Colonic mucosa (tissue), 4 donors: ENCODE measurements at regions not wholly inside any gene's neighbourhood (a gene's known extent, or its start where the extent isn't known, plus 50 kb on each side); places are given as distances from the start of the nearest gene placed in this dataset.

Experiments used
- DNase-seq: peaks from one replicate; pipeline ENCODE4 v3.0.0-alpha.2; 2020
- H3K27ac ChIP-seq: fragments of 200-600 bp; one replicate; pipeline ENCODE4 v1.8.0; 2021
- H3K27me3 ChIP-seq: fragments of 200-600 bp; one replicate; pipeline ENCODE4 v1.8.0; 2021
- H3K36me3 ChIP-seq: fragments of 200-600 bp; one replicate; pipeline ENCODE4 v1.8.0; 2021
- H3K4me1 ChIP-seq: fragments of 200-600 bp; one replicate; pipeline ENCODE4 v1.8.0; 2021; ENCODE audit warnings: mild to moderate bottlenecking
- H3K4me3 ChIP-seq: fragments of 200-600 bp; one replicate; pipeline ENCODE4 v1.8.0; 2021
- H3K9ac ChIP-seq, 2 donors: one replicate each; pipeline ENCODE4 v1.7.0; 2013; ENCODE audit warnings: control low read depth in 2 of 2, low read depth in 2 of 2, low read length in 2 of 2
- H3K9me3 ChIP-seq: fragments of 200-600 bp; one replicate; pipeline ENCODE4 v1.8.0; 2021
- intact Hi-C: fragments of 100-400 bp; cut with DNase I; formaldehyde crosslinking; loops from one replicate; pipeline ENCODE4 v1.14.1; 2022
- TF ChIP-seq, protein P1 (sequence below): fragments of 200-600 bp; IDR thresholded peaks from one replicate; pipeline ENCODE4 v1.8.0; 2022; ENCODE audit warnings: antibody characterized with exemption, mild to moderate bottlenecking
- donor health status: healthy.
- donor health status: DM: no; HTN: no; CAD: no.
- donor health status: DM: no; HTN: no; CAD: no.

DNA sequence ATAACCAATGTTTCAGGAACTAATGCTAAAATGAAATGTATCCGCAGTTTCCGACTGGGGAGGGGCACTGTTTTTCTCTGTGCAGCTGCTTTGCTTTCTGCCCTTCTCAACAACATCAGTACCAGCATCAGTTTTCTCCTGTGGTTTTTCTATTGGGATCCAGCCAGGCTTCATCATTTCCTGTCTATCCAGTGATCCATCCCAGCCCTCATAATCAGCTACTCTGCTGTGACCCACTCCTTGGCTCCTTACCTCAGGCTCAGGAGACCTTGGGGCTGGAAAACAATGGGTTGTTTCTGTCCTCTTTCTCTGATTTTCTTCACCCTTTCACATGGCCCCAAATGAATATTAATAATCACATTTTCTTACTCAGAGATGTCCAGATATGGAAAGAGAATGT, 222.2 kb upstream of the DKK2 start:
- intact Hi-C loops, result no loop called here

DNA sequence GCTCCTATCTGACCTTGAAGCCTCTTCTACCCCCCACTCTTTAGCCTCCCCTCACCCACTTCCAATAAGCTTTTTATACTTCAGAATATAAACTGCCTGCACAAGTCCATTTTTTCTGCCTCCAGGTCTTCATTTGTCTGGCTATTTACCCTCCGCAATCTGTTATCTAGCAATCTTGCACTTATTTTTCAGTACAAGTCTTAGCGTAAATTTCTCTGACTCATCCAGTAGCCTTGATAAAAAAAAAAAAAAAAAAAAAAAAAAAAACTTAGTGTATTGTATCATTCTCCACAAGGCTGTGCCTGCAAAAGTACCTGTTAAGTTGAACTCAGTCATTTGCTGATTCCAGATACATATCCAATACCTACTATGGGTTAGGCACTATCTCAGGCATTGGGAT, 219.5 kb upstream of the DKK2 start:
- TF ChIP-seq, protein P1, sequence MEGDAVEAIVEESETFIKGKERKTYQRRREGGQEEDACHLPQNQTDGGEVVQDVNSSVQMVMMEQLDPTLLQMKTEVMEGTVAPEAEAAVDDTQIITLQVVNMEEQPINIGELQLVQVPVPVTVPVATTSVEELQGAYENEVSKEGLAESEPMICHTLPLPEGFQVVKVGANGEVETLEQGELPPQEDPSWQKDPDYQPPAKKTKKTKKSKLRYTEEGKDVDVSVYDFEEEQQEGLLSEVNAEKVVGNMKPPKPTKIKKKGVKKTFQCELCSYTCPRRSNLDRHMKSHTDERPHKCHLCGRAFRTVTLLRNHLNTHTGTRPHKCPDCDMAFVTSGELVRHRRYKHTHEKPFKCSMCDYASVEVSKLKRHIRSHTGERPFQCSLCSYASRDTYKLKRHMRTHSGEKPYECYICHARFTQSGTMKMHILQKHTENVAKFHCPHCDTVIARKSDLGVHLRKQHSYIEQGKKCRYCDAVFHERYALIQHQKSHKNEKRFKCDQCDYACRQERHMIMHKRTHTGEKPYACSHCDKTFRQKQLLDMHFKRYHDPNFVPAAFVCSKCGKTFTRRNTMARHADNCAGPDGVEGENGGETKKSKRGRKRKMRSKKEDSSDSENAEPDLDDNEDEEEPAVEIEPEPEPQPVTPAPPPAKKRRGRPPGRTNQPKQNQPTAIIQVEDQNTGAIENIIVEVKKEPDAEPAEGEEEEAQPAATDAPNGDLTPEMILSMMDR, result no peak
- no peaks in the 10 kb centered on the region for H3K36me3 ChIP-seq
- intact Hi-C loops, result no loop called here
- H3K9ac ChIP-seq, result no peak overlapping the region
- no peaks in the 10 kb centered on the region for H3K4me1 ChIP-seq
- DNase-seq, result no peak
- H3K9me3 ChIP-seq, result no peaks in the 10 kb centered on the region
- H3K4me3 ChIP-seq, result no peak overlapping the region
- no peaks in the 10 kb centered on the region for H3K27me3 ChIP-seq
- H3K27ac ChIP-seq, result no peak overlapping the region

More for the DNA sequence above, 222.2 kb upstream of the DKK2 start:
- no peak overlapping the region for H3K27ac ChIP-seq
- H3K9me3 ChIP-seq, result no peaks in the 10 kb centered on the region
- DNase-seq, result no peak
- no peak overlapping the region for H3K9ac ChIP-seq
- no peak overlapping the region for H3K4me3 ChIP-seq
- no peaks in the 10 kb centered on the region for H3K27me3 ChIP-seq
- TF ChIP-seq, protein P1, result no peak
- H3K36me3 ChIP-seq, result no peaks in the 10 kb centered on the region
- no peaks in the 10 kb centered on the region for H3K4me1 ChIP-seq

DNA sequence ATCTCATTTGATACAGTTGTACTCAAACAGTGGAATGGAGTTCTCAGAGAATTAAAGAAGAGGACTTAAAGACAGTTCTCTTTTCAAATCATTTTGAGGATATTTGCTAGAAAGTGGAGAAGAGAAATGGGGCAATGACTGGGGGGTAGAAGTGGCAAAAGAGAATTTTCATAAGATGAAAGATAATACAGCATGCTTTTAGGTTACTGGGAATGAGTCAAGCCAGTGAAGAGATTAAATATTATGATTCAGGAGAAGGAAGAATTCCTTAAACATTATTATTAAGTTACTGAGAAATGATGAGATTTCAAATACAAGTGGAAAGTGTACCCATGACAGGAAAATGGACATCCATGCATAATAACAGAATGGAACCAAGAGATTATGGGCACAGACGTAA, 219.0 kb upstream of the DKK2 start:
- Histone ChIP-seq H3K36me3 (no peaks in the 10 kb centered on the region), H3K4me1 (no peaks in the 10 kb centered on the region), H3K9me3 (no peaks in the 10 kb centered on the region), H3K27ac (no peak overlapping the region), H3K4me3 (no peak overlapping the region), H3K9ac (no peak overlapping the region), H3K27me3 (no peaks in the 10 kb centered on the region)
- TF ChIP-seq, protein P1, result no peak
- DNase-seq, result no peak
- intact Hi-C loops, result no loop called here

DNA sequence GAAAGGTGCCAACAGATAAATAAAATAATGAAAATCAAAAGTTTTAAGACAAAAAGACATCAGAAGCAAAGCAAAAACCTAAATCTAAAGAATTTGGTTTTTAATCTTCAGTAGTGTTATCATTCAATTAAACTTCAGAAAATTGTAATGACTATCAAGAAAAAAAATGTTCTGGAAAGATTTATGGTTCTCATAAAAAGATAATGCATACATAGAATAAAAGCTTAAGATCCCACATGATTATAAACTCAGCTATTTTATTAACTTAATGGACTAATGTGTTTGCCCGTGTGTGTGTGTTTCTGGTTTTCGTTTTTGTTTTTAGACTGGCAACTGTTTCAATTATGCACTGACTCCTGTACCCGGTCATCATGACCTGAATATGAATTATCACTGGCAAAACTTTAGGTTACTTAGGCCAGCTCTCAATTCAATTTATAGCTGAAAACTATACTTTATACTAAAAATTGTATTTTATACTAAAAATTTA, 217.5 kb upstream of the DKK2 start:
- TF ChIP-seq, protein P1, result no peak
- no peaks in the 10 kb centered on the region for H3K27me3 ChIP-seq
- H3K9me3 ChIP-seq, result no peaks in the 10 kb centered on the region
- no peak overlapping the region for H3K27ac ChIP-seq
- intact Hi-C loops, result no loop called here
- H3K9ac ChIP-seq, result no peak overlapping the region
- no peak for DNase-seq
- no peaks in the 10 kb centered on the region for H3K4me1 ChIP-seq
- no peaks in the 10 kb centered on the region for H3K36me3 ChIP-seq
- no peak overlapping the region for H3K4me3 ChIP-seq

DNA sequence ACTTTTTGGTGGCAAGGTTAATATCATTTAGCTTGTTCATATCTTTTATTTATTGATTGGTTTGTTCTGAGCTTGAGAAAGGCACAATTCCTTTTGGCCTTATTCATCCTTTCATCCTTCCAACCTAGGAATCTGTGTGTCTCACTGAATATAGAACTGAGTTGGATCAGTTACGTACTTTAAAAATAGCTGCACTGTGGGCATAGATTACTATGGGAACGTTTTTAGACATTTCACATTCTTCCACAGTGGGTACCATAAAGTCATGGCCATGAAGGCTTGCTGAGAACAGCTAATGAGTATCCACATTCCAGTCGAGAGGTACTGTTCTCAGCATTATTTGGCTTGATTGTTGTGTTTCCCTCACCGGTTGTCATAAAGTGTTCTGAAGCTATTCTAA, 217.0 kb upstream of the DKK2 start:
- no peaks in the 10 kb centered on the region for H3K27me3 ChIP-seq
- no peaks in the 10 kb centered on the region for H3K9me3 ChIP-seq
- TF ChIP-seq, protein P1, result no peak
- no peak for DNase-seq
- H3K4me1 ChIP-seq, result no peaks in the 10 kb centered on the region
- H3K4me3 ChIP-seq, result no peak overlapping the region
- no peak overlapping the region for H3K9ac ChIP-seq
- no peaks in the 10 kb centered on the region for H3K36me3 ChIP-seq
- H3K27ac ChIP-seq, result no peak overlapping the region
- intact Hi-C loops, result no loop called here

DNA sequence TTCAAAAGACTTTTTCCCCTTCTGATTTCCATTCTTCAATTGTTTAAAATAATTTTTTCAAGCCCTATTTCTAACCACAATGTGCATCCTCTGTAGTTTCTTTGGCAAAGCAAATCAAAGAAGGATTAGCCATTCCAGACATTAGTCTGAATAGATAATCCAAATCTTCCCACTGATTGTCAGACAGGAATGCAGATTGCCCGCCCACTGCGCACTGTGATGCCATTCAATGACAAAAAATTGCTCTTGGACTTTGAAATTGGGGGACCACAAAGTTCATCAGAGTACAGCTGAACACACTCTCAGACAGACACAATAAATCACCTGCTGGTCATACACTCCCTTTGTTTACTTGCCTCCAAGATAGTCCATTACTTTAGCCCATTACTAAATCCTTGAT, 216.5 kb upstream of the DKK2 start:
- TF ChIP-seq, protein P1, result no peak
- Histone ChIP-seq H3K27ac (no peak overlapping the region), H3K4me1 (no peaks in the 10 kb centered on the region), H3K9ac (no peak overlapping the region), H3K4me3 (no peak overlapping the region), H3K9me3 (no peaks in the 10 kb centered on the region), H3K27me3 (no peaks in the 10 kb centered on the region), H3K36me3 (no peaks in the 10 kb centered on the region)
- intact Hi-C loops, result no loop called here
- no peak for DNase-seq
